ENCODE measurements at regions not wholly inside any gene's neighbourhood (a gene's known extent, or its start where the extent isn't known, plus 50 kb on each side); places are given as distances from the start of the nearest gene placed in this dataset.

GRCh38 chr3:145798696-145799537 is 362.1 kb downstream of the PLOD2 start:
- Histone ChIP-seq H3K27ac (ENCODE audit: low read depth in 1 of 2, low read length in 2 of 2) (no peak overlapping the region), H3K27me3 (ENCODE audit: control insufficient read depth in 4 of 4, insufficient read depth in 4 of 4, low read length in 3 of 4) (no peaks in the 10 kb centered on the region), H3K9me3 (ENCODE audit: control insufficient read depth in 4 of 4, low read length in 3 of 4) (peaks cover 0 to 4% (median 0%) of the 10 kb centered on the region in 4 donors), H3K4me1 (ENCODE audit: control insufficient read depth in 4 of 4, insufficient read depth in 4 of 4, low read length in 3 of 4) (no peaks in the 10 kb centered on the region), H3K4me3 (ENCODE audit: low read depth in 1 of 3, low read length in 3 of 3) (no peak overlapping the region), H3K9ac (ENCODE audit: low read depth in 1 of 2, low read length in 2 of 2) (no peak overlapping the region), H3K36me3 (ENCODE audit: control insufficient read depth in 4 of 4, insufficient read depth in 3 of 4, low read depth in 1 of 4, low read length in 3 of 4) (no peaks in the 10 kb centered on the region)
- no peak for TF ChIP-seq SP1 (IDR thresholded peaks at IDR 0.05)
- TF ChIP-seq TAF1 (conservative IDR thresholded peaks at IDR 0.05): no peak
- no peak for TF ChIP-seq YY1 (IDR thresholded peaks at IDR 0.05)
- no peak for TF ChIP-seq CTCF (IDR thresholded peaks at IDR 0.05; ENCODE audit: low read depth, low read length, missing input control)
- TF ChIP-seq RAD21 (IDR thresholded peaks at IDR 0.05): no peak
- no peak for TF ChIP-seq ATF3 (IDR thresholded peaks at IDR 0.05)
- no peak for TF ChIP-seq NR2F2 (IDR thresholded peaks at IDR 0.05)
- TF ChIP-seq MAX (IDR thresholded peaks at IDR 0.05): no peak
- no peak for TF ChIP-seq RXRA (IDR thresholded peaks at IDR 0.05)
- TF ChIP-seq HNF4A (conservative IDR thresholded peaks at IDR 0.05): no peak
- TF ChIP-seq EGR1 (IDR thresholded peaks at IDR 0.05; ENCODE audit: low read depth in 2 of 2): no peak
- no peak for TF ChIP-seq JUND (IDR thresholded peaks at IDR 0.05)
- TF ChIP-seq FOXA2 (IDR thresholded peaks at IDR 0.05): no peak
- TF ChIP-seq ZBTB33 (IDR thresholded peaks at IDR 0.05): no peak
- no peak for TF ChIP-seq HNF4G (IDR thresholded peaks at IDR 0.05)
- no peak for TF ChIP-seq REST (IDR thresholded peaks at IDR 0.05)
- no peak for TF ChIP-seq FOXA1 (IDR thresholded peaks at IDR 0.05)
- no peak for DNase-seq (ENCODE audit: low spot score)
- WGBS: 80% methylated on average over 9 of the region's 9 CpGs
